AG10803 (cell line): ENCODE measurements at regions not wholly inside any gene's neighbourhood (a gene's known extent, or its start where the extent isn't known, plus 50 kb on each side); places are given as distances from the start of the nearest gene placed in this dataset.

Experiments used
- DNase-seq: peaks from one replicate; pipeline ENCODE4 v3.0.0; 2010; ENCODE audit warnings: low read depth
- H3K4me3 ChIP-seq: 2 replicates; pipeline ENCODE4 v1.5.1; 2011; ENCODE audit warnings: mild to moderate bottlenecking, low read length, control low read depth
- TF ChIP-seq, protein P1 (sequence below): conservative IDR thresholded peaks from 2 replicates; pipeline ENCODE4 v1.5.1; 2011; ENCODE audit warnings: mild to moderate bottlenecking, low read length, control low read depth, inconsistent platforms

DNA sequence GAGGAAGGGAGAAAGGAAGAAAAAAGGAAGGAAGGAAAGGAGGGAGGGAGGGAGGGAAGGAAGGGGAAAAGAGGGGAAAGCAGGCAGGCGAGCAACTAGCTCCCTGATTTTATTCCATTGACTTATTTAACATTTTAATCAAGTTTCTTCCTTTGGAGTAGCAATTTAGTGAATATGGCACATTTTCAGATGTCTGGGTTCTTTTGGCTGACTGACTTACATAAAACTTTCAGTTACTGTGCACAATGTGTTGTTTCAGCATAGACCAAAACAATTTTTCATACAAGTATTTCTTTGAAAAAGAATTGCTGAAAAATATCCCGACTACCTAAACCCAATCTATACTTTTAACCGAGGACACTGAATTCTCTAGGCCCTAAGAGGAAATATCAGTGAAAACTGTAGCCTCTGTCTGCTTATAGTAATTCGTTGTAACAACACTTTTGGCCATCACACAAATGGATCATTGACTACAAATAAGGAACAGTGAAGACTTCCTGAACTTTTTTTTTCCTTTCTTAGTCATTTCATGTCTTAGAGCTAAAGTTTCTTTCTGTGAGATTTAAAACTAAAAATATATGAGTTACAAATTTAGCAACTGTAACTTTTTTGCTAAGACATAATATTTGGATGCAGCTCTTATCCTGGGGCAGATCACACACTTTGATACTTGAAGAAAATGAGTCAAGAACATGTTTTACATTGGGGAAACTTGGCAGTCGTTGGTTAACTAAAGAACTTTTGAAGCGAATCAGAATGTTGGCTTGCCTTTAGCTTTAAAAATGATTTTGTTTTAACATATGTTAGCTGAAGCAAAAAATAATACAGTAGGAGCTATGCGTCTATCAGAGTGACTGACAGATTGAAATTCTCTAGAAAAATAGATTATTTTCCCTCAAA is 79.6 kb downstream of the SOX2 start:
- TF ChIP-seq, protein P1, sequence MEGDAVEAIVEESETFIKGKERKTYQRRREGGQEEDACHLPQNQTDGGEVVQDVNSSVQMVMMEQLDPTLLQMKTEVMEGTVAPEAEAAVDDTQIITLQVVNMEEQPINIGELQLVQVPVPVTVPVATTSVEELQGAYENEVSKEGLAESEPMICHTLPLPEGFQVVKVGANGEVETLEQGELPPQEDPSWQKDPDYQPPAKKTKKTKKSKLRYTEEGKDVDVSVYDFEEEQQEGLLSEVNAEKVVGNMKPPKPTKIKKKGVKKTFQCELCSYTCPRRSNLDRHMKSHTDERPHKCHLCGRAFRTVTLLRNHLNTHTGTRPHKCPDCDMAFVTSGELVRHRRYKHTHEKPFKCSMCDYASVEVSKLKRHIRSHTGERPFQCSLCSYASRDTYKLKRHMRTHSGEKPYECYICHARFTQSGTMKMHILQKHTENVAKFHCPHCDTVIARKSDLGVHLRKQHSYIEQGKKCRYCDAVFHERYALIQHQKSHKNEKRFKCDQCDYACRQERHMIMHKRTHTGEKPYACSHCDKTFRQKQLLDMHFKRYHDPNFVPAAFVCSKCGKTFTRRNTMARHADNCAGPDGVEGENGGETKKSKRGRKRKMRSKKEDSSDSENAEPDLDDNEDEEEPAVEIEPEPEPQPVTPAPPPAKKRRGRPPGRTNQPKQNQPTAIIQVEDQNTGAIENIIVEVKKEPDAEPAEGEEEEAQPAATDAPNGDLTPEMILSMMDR: no peak
- no peak overlapping the region for H3K4me3 ChIP-seq
- DNase-seq: no peak

- no peak overlapping the region for H3K4me3 ChIP-seq
- TF ChIP-seq, protein P1: no peak
- no peak for DNase-seq
Measured at GRCh38 chr3:181793006-181793405, 81.3 kb downstream of the SOX2 start.

- DNase-seq: no peak
- H3K4me3 ChIP-seq: no peak overlapping the region
Measured at GRCh38 chr3:181794011-181794790, 82.5 kb downstream of the SOX2 start.

DNA sequence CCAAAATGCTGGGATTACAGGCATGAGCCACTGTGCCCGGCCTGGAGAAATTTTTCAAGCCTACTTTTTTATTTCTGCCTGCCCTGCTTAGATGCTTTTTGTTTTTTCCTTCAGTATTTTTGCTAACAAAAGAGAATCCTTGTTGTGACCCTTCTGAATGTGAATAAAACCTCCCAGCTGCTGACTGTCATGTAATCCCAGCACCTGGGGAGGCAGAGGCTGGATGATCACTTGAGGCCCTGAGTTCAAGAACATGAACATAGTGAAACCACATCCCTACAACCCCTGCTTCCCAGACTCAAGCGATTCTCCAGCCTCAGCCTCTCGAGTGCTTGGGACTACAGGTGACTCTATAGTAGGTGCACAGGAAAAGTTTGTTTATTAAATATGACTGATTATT is 84.9 kb downstream of the SOX2 start:
- TF ChIP-seq, protein P1: no peak
- no peak overlapping the region for H3K4me3 ChIP-seq
- no peak for DNase-seq

More at GRCh38 chr3:181794011-181794790, 82.5 kb downstream of the SOX2 start:
- TF ChIP-seq, protein P1: no peak

- no peak for DNase-seq
Measured at GRCh38 chr3:181797431-181797830, 85.7 kb downstream of the SOX2 start.

DNA sequence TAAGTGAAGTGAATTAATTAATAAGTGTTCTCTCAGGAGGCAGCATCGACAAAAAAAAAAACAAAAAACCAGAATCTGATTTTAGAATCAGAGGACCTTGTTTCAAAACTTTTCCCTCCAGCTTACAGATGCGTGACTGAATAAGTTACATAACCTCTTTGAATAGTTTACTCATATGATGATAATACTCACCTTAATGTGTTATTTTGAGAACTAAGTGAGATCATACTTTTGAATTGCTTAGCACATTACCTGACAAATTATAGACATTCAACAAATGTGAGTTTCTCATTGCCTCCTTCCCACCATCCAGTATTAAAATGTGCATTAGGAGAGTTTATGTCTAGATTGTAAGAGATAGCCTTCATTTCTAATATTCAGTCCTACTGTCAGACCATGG is 94.0 kb downstream of the SOX2 start:
- no peak overlapping the region for H3K4me3 ChIP-seq
- no peak for DNase-seq
- TF ChIP-seq, protein P1: no peak

More at GRCh38 chr3:181797431-181797830, 85.7 kb downstream of the SOX2 start:
- no peak overlapping the region for H3K4me3 ChIP-seq
- TF ChIP-seq, protein P1: no peak
